SK-N-SH (cell line): ENCODE measurements at regions not wholly inside any gene's neighbourhood (a gene's known extent, or its start where the extent isn't known, plus 50 kb on each side); places are given as distances from the start of the nearest gene placed in this dataset.

Experiments
- CTCF ChIA-PET: fragments of 300-600, 350-600 bp; formaldehyde crosslinking; extraction: SDS; loops from one replicate; lab custom pipeline; 2021; lab: Yijun Ruan, JAX
- POLR2A ChIA-PET: fragments of 350-600 bp; sonication (Branson Sonifier 250); formaldehyde crosslinking; extraction: SDS; loops from one replicate; lab custom pipeline; 2020; ENCODE audit warnings: antibody characterized with exemption, inconsistent platforms; lab: Yijun Ruan, JAX
- DNase-seq: peaks from one replicate; pipeline ENCODE4 v3.0.0; 2012
- H2AFZ ChIP-seq: fragments of 200-600 bp; sonication (generic); 2 replicates; pipeline ENCODE4 v1.8.1; 2016; ENCODE audit warnings: antibody characterized with exemption, mild to moderate bottlenecking, low read depth
- H3F3A ChIP-seq: fragments of 200-600 bp; sonication (generic); replicated peaks from 2 replicates; pipeline ENCODE3; 2016; ENCODE audit warnings: antibody characterized with exemption, mild to moderate bottlenecking; ENCODE audit not compliant: insufficient read depth
- H3K27ac ChIP-seq, 2 experiments: fragments of 200-500 bp in 1 of 2; fragments of 200-600 bp in 1 of 2; sonication (Bioruptor generic) in 1 of 2; sonication (generic), shearing (Covaris generic) in 1 of 2; 2 replicates each; pipeline versions ENCODE4 v1.5.1 to v1.6.1; 2014 to 2016; ENCODE audit warnings: low read depth in 2 of 2, inconsistent platforms in 1 of 2, low read length in 1 of 2, mild to moderate bottlenecking in 1 of 2, mixed read lengths in 1 of 2
- H3K27me3 ChIP-seq: fragments of 200-600 bp; sonication (generic), shearing (Covaris generic); 2 replicates; pipeline ENCODE4 v1.6.1; 2016; ENCODE audit warnings: mixed run types; ENCODE audit not compliant: insufficient read depth
- H3K36me3 ChIP-seq, 2 experiments: fragments of 200-500 bp in 1 of 2; fragments of 200-600 bp in 1 of 2; sonication (Bioruptor generic) in 1 of 2; sonication (generic) in 1 of 2; replicated peaks in 1 of 2; 2 replicates each; pipeline versions ENCODE3 to v1.5.1; 2014 to 2016; ENCODE audit warnings: low read length in 1 of 2, mild to moderate bottlenecking in 1 of 2; ENCODE audit not compliant: insufficient read depth in 2 of 2, control insufficient read depth in 1 of 2
- H3K4me1 ChIP-seq, 2 experiments: fragments of 200-500 bp in 1 of 2; fragments of 200-600 bp in 1 of 2; sonication (Bioruptor generic) in 1 of 2; sonication (generic), shearing (Covaris generic) in 1 of 2; 2 replicates each; pipeline versions ENCODE4 v1.5.1 to v1.6.1; 2014 to 2016; ENCODE audit warnings: low read depth in 1 of 2, low read length in 1 of 2, mixed run types in 1 of 2; ENCODE audit not compliant: insufficient read depth in 2 of 2, control insufficient read depth in 1 of 2
- H3K4me2 ChIP-seq: fragments of 200-600 bp; sonication (generic), shearing (Covaris generic); 2 replicates; pipeline ENCODE4 v1.6.1; 2017; ENCODE audit warnings: mixed run types
- H3K4me3 ChIP-seq, 2 experiments: fragments of 200-500 bp in 1 of 2; fragments of 200-600 bp in 1 of 2; sonication (Bioruptor generic) in 1 of 2; sonication (generic), shearing (Covaris generic) in 1 of 2; 2 replicates each; pipeline versions ENCODE4 v1.5.1 to v1.8.1; 2014 to 2016; ENCODE audit warnings: low read depth in 2 of 2, inconsistent platforms in 1 of 2, low read length in 1 of 2, mild to moderate bottlenecking in 1 of 2, mixed read lengths in 1 of 2, moderate library complexity in 1 of 2
- H3K79me2 ChIP-seq: fragments of 200-600 bp; sonication (generic); 2 replicates; pipeline ENCODE4 v1.8.1; 2017; ENCODE audit warnings: mild to moderate bottlenecking; ENCODE audit not compliant: insufficient read depth
- H3K9ac ChIP-seq: fragments of 200-600 bp; sonication (generic); 2 replicates; pipeline ENCODE4 v1.6.1; 2017; ENCODE audit warnings: mixed run types
- H3K9me2 ChIP-seq: fragments of 200-600 bp; sonication (generic); 2 replicates; pipeline ENCODE4 v1.6.1; 2017; ENCODE audit warnings: mixed run types
- H3K9me3 ChIP-seq: fragments of 200-600 bp; sonication (generic); 2 replicates; pipeline ENCODE4 v1.6.1; 2017; ENCODE audit warnings: mixed run types, mild to moderate bottlenecking, moderate library complexity
- H4K20me1 ChIP-seq: fragments of 200-600 bp; sonication (generic); 2 replicates; pipeline ENCODE4 v1.6.1; 2017; ENCODE audit warnings: mild to moderate bottlenecking, mixed run types; ENCODE audit not compliant: insufficient read depth
- CHD2 ChIP-seq: fragments of 150-350 bp; IDR thresholded peaks from 2 replicates; pipeline ENCODE4 v1.6.1; 2018; ENCODE audit warnings: low read length; ENCODE audit not compliant: partially characterized antibody
- CTCF ChIP-seq: fragments of 200-600 bp; sonication (generic); IDR thresholded peaks from 2 replicates; pipeline ENCODE4 v1.6.1; 2017; ENCODE audit warnings: antibody characterized with exemption, mild to moderate bottlenecking, moderate library complexity
- EZH2phosphoT487 ChIP-seq: fragments of 200-600 bp; sonication (generic); IDR thresholded peaks from 2 replicates; pipeline ENCODE4 v1.6.1; 2017; ENCODE audit warnings: low read depth, mixed run types, mild to moderate bottlenecking, antibody characterized with exemption, moderate library complexity, borderline replicate concordance
- FOXM1 ChIP-seq: IDR thresholded peaks from 2 replicates; pipeline ENCODE4 v1.4.0; 2012; ENCODE audit warnings: low read depth, mild to moderate bottlenecking
- MAX ChIP-seq: IDR thresholded peaks from 2 replicates; pipeline ENCODE4 v1.4.0; 2012; ENCODE audit warnings: low read depth
- RAD21 ChIP-seq: IDR thresholded peaks from 2 replicates; pipeline ENCODE4 v1.6.1; 2012; ENCODE audit warnings: mild to moderate bottlenecking, low read length
- RCOR1 ChIP-seq: fragments of 150-350 bp; IDR thresholded peaks from 2 replicates; pipeline ENCODE4 v1.6.1; 2017; ENCODE audit warnings: antibody characterized with exemption, low read length
- SIN3A ChIP-seq: IDR thresholded peaks from 2 replicates; pipeline ENCODE4 v1.6.1; 2012; ENCODE audit warnings: low read depth, mild to moderate bottlenecking, low read length, moderate library complexity, borderline replicate concordance
- SMC3 ChIP-seq: IDR thresholded peaks from 2 replicates; pipeline ENCODE4 v1.6.1; 2012; ENCODE audit warnings: low read depth, low read length, improper control_type of control experiment
- TAF1 ChIP-seq: IDR thresholded peaks from 2 replicates; pipeline ENCODE4 v1.6.1; 2012; ENCODE audit warnings: low read depth, mild to moderate bottlenecking, low read length, moderate library complexity, borderline replicate concordance
- USF1 ChIP-seq: IDR thresholded peaks from 2 replicates; pipeline ENCODE4 v1.4.0; 2012; ENCODE audit warnings: low read depth, borderline replicate concordance
- USF2 ChIP-seq: fragments of 150-350 bp; IDR thresholded peaks from 2 replicates; pipeline ENCODE4 v1.6.1; 2017; ENCODE audit warnings: antibody characterized with exemption, low read length, low read depth, borderline replicate concordance
- WGBS: methylation state at CpG from one replicate; pipeline ENCODE4 v1.1.6; 2017; ENCODE audit warnings: low lambda C conversion rate; 5-methylcytosine and 5-hydroxymethylcytosine counted together
- TF ChIP-seq, protein P1 (sequence below): IDR thresholded peaks from 2 replicates; pipeline ENCODE4; 2012
- TF ChIP-seq, protein P2 (sequence below): fragments of 150-350 bp; IDR thresholded peaks from 2 replicates; pipeline ENCODE4 v1.6.1; 2016; ENCODE audit warnings: mild to moderate bottlenecking, low read depth, low read length

DNA sequence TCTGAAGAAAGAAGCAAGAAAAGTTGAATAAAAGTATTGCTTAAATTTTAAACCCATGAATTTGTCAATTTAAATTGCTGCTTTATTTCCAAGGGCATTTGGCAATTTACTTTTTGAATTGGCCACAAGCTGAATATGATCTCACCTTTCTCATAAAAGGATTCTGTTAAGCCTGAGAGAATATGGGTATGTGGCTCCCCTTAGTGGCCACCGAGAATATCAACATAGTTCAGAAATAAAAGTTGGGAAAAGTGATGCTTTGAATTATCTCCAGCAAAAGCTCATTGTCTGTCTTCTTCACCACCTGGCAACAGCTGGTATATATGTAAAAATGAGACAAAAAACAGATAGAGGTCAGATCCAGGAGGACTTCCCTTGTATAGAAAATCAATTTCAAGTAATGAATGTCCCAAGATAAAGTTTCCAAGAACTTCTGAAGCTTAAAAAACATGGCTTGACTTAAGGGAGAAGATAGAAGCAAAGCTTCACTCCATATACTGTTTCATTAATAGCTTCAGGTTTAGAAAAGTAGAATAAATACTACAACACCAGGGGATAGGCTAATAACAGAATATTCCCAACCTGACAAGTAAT is 290.7 kb upstream of the FAM241A start:
- CTCF ChIA-PET, result interaction anchor here (0.6 to 2.2 kb wide), 26 partner anchors 12 to 1231 kb away, joined by 3 to 9 read pairs (median 4); no protein-coding TSS in a partner anchor
- Histone ChIP-seq H3K9ac (no peak overlapping the region), H3K27ac (no peak overlapping the region), H3K4me2 (no peak overlapping the region), H3K4me1 (no peaks in the 10 kb centered on the region), H4K20me1 (no peaks in the 10 kb centered on the region), H3K36me3 (no peaks in the 10 kb centered on the region), H3K27me3 (no peaks in the 10 kb centered on the region), H3K9me2 (no peaks in the 10 kb centered on the region), H3F3A (no peaks in the 10 kb centered on the region), H3K9me3 (no peaks in the 10 kb centered on the region)
- POLR2A ChIA-PET, result no interaction called here
- TF ChIP-seq RAD21 (peak; percentile 75), CTCF (peak; percentile 71), EZH2phosphoT487 (no peak), SMC3 (peak; percentile 45), FOXM1 (no peak)
- TF ChIP-seq, all 33 proteins: peak for 3
- peak; percentile 5 for DNase-seq
- 0% methylated on average over 1 of the region's 1 CpG for WGBS
- Histone ChIP-seq H3K4me3 (no peak overlapping the region; a peak in 1 of 4 replicates), H3K79me2 (no peaks in the 10 kb centered on the region), H2AFZ (no peak overlapping the region)

GRCh38 chr4:111855308-111855707 is 289.9 kb upstream of the FAM241A start:
- DNase-seq, result no peak
- no peaks in the 10 kb centered on the region for H4K20me1 ChIP-seq
- ChIA-PET POLR2A (no interaction called here), CTCF (interaction anchor here (0.6 to 2.2 kb wide), 17 partner anchors 15 to 1224 kb away, joined by 3 to 9 read pairs (median 4); no protein-coding TSS in a partner anchor)
- no peak overlapping the region for H3K4me3 ChIP-seq
- no peak overlapping the region for H3K4me2 ChIP-seq
- H3F3A ChIP-seq, result no peaks in the 10 kb centered on the region
- H3K36me3 ChIP-seq, result no peaks in the 10 kb centered on the region
- H3K27me3 ChIP-seq, result no peaks in the 10 kb centered on the region
- H3K9me3 ChIP-seq, result no peaks in the 10 kb centered on the region
- H3K4me1 ChIP-seq, result no peaks in the 10 kb centered on the region
- H2AFZ ChIP-seq, result no peak overlapping the region
- no peak overlapping the region for H3K9ac ChIP-seq
- TF ChIP-seq RAD21 (no peak), RCOR1 (no peak)
- no peak overlapping the region for H3K27ac ChIP-seq
- 6% methylated on average over 1 of the region's 1 CpG for WGBS
- no peaks in the 10 kb centered on the region for H3K9me2 ChIP-seq
- no peaks in the 10 kb centered on the region for H3K79me2 ChIP-seq

- 4% methylated on average over 4 of the region's 4 CpGs for WGBS
- Histone ChIP-seq H3K27me3 (no peaks in the 10 kb centered on the region), H2AFZ (no peak overlapping the region), H3K79me2 (no peaks in the 10 kb centered on the region), H4K20me1 (no peaks in the 10 kb centered on the region), H3K4me1 (no peaks in the 10 kb centered on the region), H3K9ac (no peak overlapping the region), H3K4me2 (no peak overlapping the region), H3K9me2 (no peaks in the 10 kb centered on the region), H3K27ac (no peak overlapping the region), H3K9me3 (no peaks in the 10 kb centered on the region), H3K4me3 (no peak overlapping the region), H3K36me3 (no peaks in the 10 kb centered on the region), H3F3A (no peaks in the 10 kb centered on the region)
- POLR2A ChIA-PET, result no interaction called here
- no peak for DNase-seq
- CTCF ChIA-PET, result no interaction called here
- TF ChIP-seq, protein P1, sequence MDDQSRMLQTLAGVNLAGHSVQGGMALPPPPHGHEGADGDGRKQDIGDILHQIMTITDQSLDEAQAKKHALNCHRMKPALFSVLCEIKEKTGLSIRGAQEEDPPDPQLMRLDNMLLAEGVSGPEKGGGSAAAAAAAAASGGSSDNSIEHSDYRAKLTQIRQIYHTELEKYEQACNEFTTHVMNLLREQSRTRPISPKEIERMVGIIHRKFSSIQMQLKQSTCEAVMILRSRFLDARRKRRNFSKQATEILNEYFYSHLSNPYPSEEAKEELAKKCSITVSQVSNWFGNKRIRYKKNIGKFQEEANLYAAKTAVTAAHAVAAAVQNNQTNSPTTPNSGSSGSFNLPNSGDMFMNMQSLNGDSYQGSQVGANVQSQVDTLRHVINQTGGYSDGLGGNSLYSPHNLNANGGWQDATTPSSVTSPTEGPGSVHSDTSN, result no peak
- TF ChIP-seq CHD2, result no peak
- TF ChIP-seq MAX, result no peak
- no peak for TF ChIP-seq USF2
- no peak for TF ChIP-seq TAF1
- TF ChIP-seq USF1, result no peak
- TF ChIP-seq, protein P2, sequence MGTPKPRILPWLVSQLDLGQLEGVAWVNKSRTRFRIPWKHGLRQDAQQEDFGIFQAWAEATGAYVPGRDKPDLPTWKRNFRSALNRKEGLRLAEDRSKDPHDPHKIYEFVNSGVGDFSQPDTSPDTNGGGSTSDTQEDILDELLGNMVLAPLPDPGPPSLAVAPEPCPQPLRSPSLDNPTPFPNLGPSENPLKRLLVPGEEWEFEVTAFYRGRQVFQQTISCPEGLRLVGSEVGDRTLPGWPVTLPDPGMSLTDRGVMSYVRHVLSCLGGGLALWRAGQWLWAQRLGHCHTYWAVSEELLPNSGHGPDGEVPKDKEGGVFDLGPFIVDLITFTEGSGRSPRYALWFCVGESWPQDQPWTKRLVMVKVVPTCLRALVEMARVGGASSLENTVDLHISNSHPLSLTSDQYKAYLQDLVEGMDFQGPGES, result no peak
- TF ChIP-seq SIN3A, result no peak
- TF ChIP-seq EZH2phosphoT487, result no peak
Measured at GRCh38 chr4:111864066-111864465, 281.2 kb upstream of the FAM241A start.
